SK-N-SH (cell line): ENCODE measurements at regions not wholly inside any gene's neighbourhood (a gene's known extent, or its start where the extent isn't known, plus 50 kb on each side); places are given as distances from the start of the nearest gene placed in this dataset.

Experiments
- CTCF ChIA-PET: fragments of 300-600, 350-600 bp; formaldehyde crosslinking; extraction: SDS; loops from one replicate; lab custom pipeline; 2021; lab: Yijun Ruan, JAX
- POLR2A ChIA-PET: fragments of 350-600 bp; sonication (Branson Sonifier 250); formaldehyde crosslinking; extraction: SDS; loops from one replicate; lab custom pipeline; 2020; ENCODE audit warnings: antibody characterized with exemption, inconsistent platforms; lab: Yijun Ruan, JAX
- DNase-seq: peaks from one replicate; pipeline ENCODE4 v3.0.0; 2012
- H2AFZ ChIP-seq: fragments of 200-600 bp; sonication (generic); 2 replicates; pipeline ENCODE4 v1.8.1; 2016; ENCODE audit warnings: antibody characterized with exemption, mild to moderate bottlenecking, low read depth
- H3F3A ChIP-seq: fragments of 200-600 bp; sonication (generic); replicated peaks from 2 replicates; pipeline ENCODE3; 2016; ENCODE audit warnings: antibody characterized with exemption, mild to moderate bottlenecking; ENCODE audit not compliant: insufficient read depth
- H3K27ac ChIP-seq, 2 experiments: fragments of 200-500 bp in 1 of 2; fragments of 200-600 bp in 1 of 2; sonication (Bioruptor generic) in 1 of 2; sonication (generic), shearing (Covaris generic) in 1 of 2; 2 replicates each; pipeline versions ENCODE4 v1.5.1 to v1.6.1; 2014 to 2016; ENCODE audit warnings: low read depth in 2 of 2, inconsistent platforms in 1 of 2, low read length in 1 of 2, mild to moderate bottlenecking in 1 of 2, mixed read lengths in 1 of 2
- H3K27me3 ChIP-seq: fragments of 200-600 bp; sonication (generic), shearing (Covaris generic); 2 replicates; pipeline ENCODE4 v1.6.1; 2016; ENCODE audit warnings: mixed run types; ENCODE audit not compliant: insufficient read depth
- H3K36me3 ChIP-seq, 2 experiments: fragments of 200-500 bp in 1 of 2; fragments of 200-600 bp in 1 of 2; sonication (Bioruptor generic) in 1 of 2; sonication (generic) in 1 of 2; replicated peaks in 1 of 2; 2 replicates each; pipeline versions ENCODE3 to v1.5.1; 2014 to 2016; ENCODE audit warnings: low read length in 1 of 2, mild to moderate bottlenecking in 1 of 2; ENCODE audit not compliant: insufficient read depth in 2 of 2, control insufficient read depth in 1 of 2
- H3K4me1 ChIP-seq, 2 experiments: fragments of 200-500 bp in 1 of 2; fragments of 200-600 bp in 1 of 2; sonication (Bioruptor generic) in 1 of 2; sonication (generic), shearing (Covaris generic) in 1 of 2; 2 replicates each; pipeline versions ENCODE4 v1.5.1 to v1.6.1; 2014 to 2016; ENCODE audit warnings: low read depth in 1 of 2, low read length in 1 of 2, mixed run types in 1 of 2; ENCODE audit not compliant: insufficient read depth in 2 of 2, control insufficient read depth in 1 of 2
- H3K4me2 ChIP-seq: fragments of 200-600 bp; sonication (generic), shearing (Covaris generic); 2 replicates; pipeline ENCODE4 v1.6.1; 2017; ENCODE audit warnings: mixed run types
- H3K4me3 ChIP-seq, 2 experiments: fragments of 200-500 bp in 1 of 2; fragments of 200-600 bp in 1 of 2; sonication (Bioruptor generic) in 1 of 2; sonication (generic), shearing (Covaris generic) in 1 of 2; 2 replicates each; pipeline versions ENCODE4 v1.5.1 to v1.8.1; 2014 to 2016; ENCODE audit warnings: low read depth in 2 of 2, inconsistent platforms in 1 of 2, low read length in 1 of 2, mild to moderate bottlenecking in 1 of 2, mixed read lengths in 1 of 2, moderate library complexity in 1 of 2
- H3K79me2 ChIP-seq: fragments of 200-600 bp; sonication (generic); 2 replicates; pipeline ENCODE4 v1.8.1; 2017; ENCODE audit warnings: mild to moderate bottlenecking; ENCODE audit not compliant: insufficient read depth
- H3K9ac ChIP-seq: fragments of 200-600 bp; sonication (generic); 2 replicates; pipeline ENCODE4 v1.6.1; 2017; ENCODE audit warnings: mixed run types
- H3K9me2 ChIP-seq: fragments of 200-600 bp; sonication (generic); 2 replicates; pipeline ENCODE4 v1.6.1; 2017; ENCODE audit warnings: mixed run types
- H3K9me3 ChIP-seq: fragments of 200-600 bp; sonication (generic); 2 replicates; pipeline ENCODE4 v1.6.1; 2017; ENCODE audit warnings: mixed run types, mild to moderate bottlenecking, moderate library complexity
- H4K20me1 ChIP-seq: fragments of 200-600 bp; sonication (generic); 2 replicates; pipeline ENCODE4 v1.6.1; 2017; ENCODE audit warnings: mild to moderate bottlenecking, mixed run types; ENCODE audit not compliant: insufficient read depth
- CHD2 ChIP-seq: fragments of 150-350 bp; IDR thresholded peaks from 2 replicates; pipeline ENCODE4 v1.6.1; 2018; ENCODE audit warnings: low read length; ENCODE audit not compliant: partially characterized antibody
- CTCF ChIP-seq: fragments of 200-600 bp; sonication (generic); IDR thresholded peaks from 2 replicates; pipeline ENCODE4 v1.6.1; 2017; ENCODE audit warnings: antibody characterized with exemption, mild to moderate bottlenecking, moderate library complexity
- ELF1 ChIP-seq: IDR thresholded peaks from 2 replicates; pipeline ENCODE4 v1.4.0; 2012
- EP300 ChIP-seq, 2 experiments: IDR thresholded peaks; 2 replicates each; pipeline versions ENCODE4 v1.4.0 to v1.6.1; 2012; ENCODE audit warnings: borderline replicate concordance in 1 of 2, low read depth in 1 of 2, low read length in 1 of 2
- FOSL2 ChIP-seq: IDR thresholded peaks from 2 replicates; pipeline ENCODE4 v1.4.0; 2012; ENCODE audit warnings: low read depth, mild to moderate bottlenecking, moderate library complexity, borderline replicate concordance
- GABPA ChIP-seq: IDR thresholded peaks from 2 replicates; pipeline ENCODE4 v1.4.0; 2012; ENCODE audit warnings: low read depth, mild to moderate bottlenecking
- JUND ChIP-seq: IDR thresholded peaks from 2 replicates; pipeline ENCODE4 v1.4.0; 2012
- MAX ChIP-seq: IDR thresholded peaks from 2 replicates; pipeline ENCODE4 v1.4.0; 2012; ENCODE audit warnings: low read depth
- MEF2A ChIP-seq: IDR thresholded peaks from 2 replicates; pipeline ENCODE4 v1.4.0; 2012; ENCODE audit warnings: low read depth, borderline replicate concordance
- MXI1 ChIP-seq: IDR thresholded peaks from 2 replicates; pipeline ENCODE4 v1.6.1; 2012; ENCODE audit warnings: mild to moderate bottlenecking, low read depth, low read length, improper control_type of control experiment
- NFIC ChIP-seq: IDR thresholded peaks from 2 replicates; pipeline ENCODE4 v1.4.0; 2012; ENCODE audit warnings: borderline replicate concordance
- NRF1 ChIP-seq: IDR thresholded peaks from 2 replicates; pipeline ENCODE4 v1.6.1; 2012; ENCODE audit warnings: low read depth, mild to moderate bottlenecking, low read length
- PBX3 ChIP-seq: IDR thresholded peaks from 2 replicates; pipeline ENCODE4; 2012
- RCOR1 ChIP-seq: fragments of 150-350 bp; IDR thresholded peaks from 2 replicates; pipeline ENCODE4 v1.6.1; 2017; ENCODE audit warnings: antibody characterized with exemption, low read length
- REST ChIP-seq: IDR thresholded peaks from 2 replicates; pipeline ENCODE4 v1.6.1; 2012; ENCODE audit warnings: mild to moderate bottlenecking, low read depth, low read length, moderate library complexity
- RFX5 ChIP-seq: IDR thresholded peaks from 2 replicates; pipeline ENCODE4 v1.6.1; 2012; ENCODE audit warnings: mild to moderate bottlenecking, improper control_type of control experiment, low read length
- RXRA ChIP-seq: IDR thresholded peaks from 2 replicates; pipeline ENCODE4 v1.4.0; 2012; ENCODE audit warnings: low read depth, mild to moderate bottlenecking, borderline replicate concordance
- SMC3 ChIP-seq: IDR thresholded peaks from 2 replicates; pipeline ENCODE4 v1.6.1; 2012; ENCODE audit warnings: low read depth, low read length, improper control_type of control experiment
- TAF1 ChIP-seq: IDR thresholded peaks from 2 replicates; pipeline ENCODE4 v1.6.1; 2012; ENCODE audit warnings: low read depth, mild to moderate bottlenecking, low read length, moderate library complexity, borderline replicate concordance
- TEAD4 ChIP-seq: IDR thresholded peaks from 2 replicates; pipeline ENCODE4 v1.4.0; 2012; ENCODE audit warnings: mild to moderate bottlenecking, borderline replicate concordance; ENCODE audit not compliant: insufficient read depth
- USF1 ChIP-seq: IDR thresholded peaks from 2 replicates; pipeline ENCODE4 v1.4.0; 2012; ENCODE audit warnings: low read depth, borderline replicate concordance
- YY1 ChIP-seq: IDR thresholded peaks from 2 replicates; pipeline ENCODE4 v1.4.0; 2012; ENCODE audit warnings: low read depth, mild to moderate bottlenecking
- ZBTB33 ChIP-seq: IDR thresholded peaks from 2 replicates; pipeline ENCODE4 v1.4.0; 2012; ENCODE audit warnings: low read depth, borderline replicate concordance
- WGBS: methylation state at CpG from one replicate; pipeline ENCODE4 v1.1.6; 2017; ENCODE audit warnings: low lambda C conversion rate; 5-methylcytosine and 5-hydroxymethylcytosine counted together

- TF ChIP-seq ZBTB33 (no peak), REST (no peak), USF1 (no peak), MEF2A (no peak), RFX5 (no peak), MAX (no peak), JUND (no peak)
Measured at GRCh38 chr5:42015254-42015653, 90.2 kb downstream of the FBXO4 start (continued).

- WGBS, result 3% methylated on average over 1 of the region's 1 CpG
- POLR2A ChIA-PET, result no interaction called here
- H3F3A ChIP-seq, result peaks cover 3% of the 10 kb centered on the region
- no peaks in the 10 kb centered on the region for H3K9me2 ChIP-seq
- H3K4me2 ChIP-seq, result no peak overlapping the region
- no peaks in the 10 kb centered on the region for H3K79me2 ChIP-seq
- no peak overlapping the region for H2AFZ ChIP-seq
- no peaks in the 10 kb centered on the region for H3K9me3 ChIP-seq
- no peak overlapping the region for H3K4me3 ChIP-seq
- H3K4me1 ChIP-seq, result no peaks in the 10 kb centered on the region
- H3K27ac ChIP-seq, result no peak overlapping the region
- H3K27me3 ChIP-seq, result peaks cover 9% of the 10 kb centered on the region; the same call in 1 of the 2 replicates
- DNase-seq, result no peak
- CTCF ChIA-PET, result interaction anchor here (1.1 kb wide), 1 partner anchor 10 kb away, joined by 3 read pairs; no protein-coding TSS in a partner anchor
- H3K36me3 ChIP-seq, result no peaks in the 10 kb centered on the region
- H3K9ac ChIP-seq, result no peak overlapping the region
- H4K20me1 ChIP-seq, result no peaks in the 10 kb centered on the region
- no peak for TF ChIP-seq CHD2
- no peak for TF ChIP-seq JUND
- TF ChIP-seq MXI1, result no peak
- no peak for TF ChIP-seq PBX3
- TF ChIP-seq MEF2A, result no peak
- TF ChIP-seq NRF1, result no peak
- TF ChIP-seq ELF1, result no peak
- no peak for TF ChIP-seq EP300 (IDR thresholded peaks at IDR 0.05; ENCODE audit: borderline replicate concordance in 1 of 2, low read depth in 1 of 2, low read length in 1 of 2)
- no peak for TF ChIP-seq GABPA
- TF ChIP-seq RFX5, result no peak
- no peak for TF ChIP-seq FOSL2
- TF ChIP-seq TEAD4, result no peak
- TF ChIP-seq SMC3, result no peak
- no peak for TF ChIP-seq TAF1
- no peak for TF ChIP-seq RCOR1
- TF ChIP-seq NFIC, result no peak
- no peak for TF ChIP-seq RXRA
- TF ChIP-seq YY1, result no peak
- TF ChIP-seq CTCF, result no peak
Measured at GRCh38 chr5:42015681-42016080, 90.6 kb downstream of the FBXO4 start.
